Hepatic stellate cell (primary cell): ENCODE measurements at regions not wholly inside any gene's neighbourhood (a gene's known extent, or its start where the extent isn't known, plus 50 kb on each side); places are given as distances from the start of the nearest gene placed in this dataset.
"Not testable (repeated sequence)": the region's sequence is repeated elsewhere in the genome, so short reads cannot be mapped to it uniquely, and the experiment has no call there.

Experiments used
- DNase-seq: peaks from one replicate; pipeline ENCODE4 v3.0.0; 2011; ENCODE audit warnings: low spot score

DNA sequence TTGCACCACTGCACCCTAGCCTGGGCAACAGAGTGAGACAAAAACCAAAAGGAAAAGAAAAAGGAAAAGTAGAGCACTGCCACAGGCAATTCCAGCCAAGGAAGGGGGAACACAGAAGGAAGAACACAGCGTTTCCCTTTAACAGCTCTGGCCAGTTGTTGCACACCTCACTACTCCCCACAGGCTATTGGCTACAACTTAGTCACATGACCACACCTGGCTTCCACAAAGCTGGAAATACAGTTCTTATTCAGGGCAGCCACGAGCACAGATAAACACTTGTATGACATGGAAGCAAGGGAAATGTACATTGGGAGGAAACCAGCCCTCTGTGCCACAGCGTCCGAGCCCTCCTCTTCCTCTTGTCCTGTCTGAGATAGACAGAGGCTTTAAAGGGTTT is 249.0 kb upstream of the JARID2 start:
- DNase-seq: no peak

GRCh38 chr6:14997507-14997906 is 248.4 kb upstream of the JARID2 start:
- DNase-seq: no peak

DNA sequence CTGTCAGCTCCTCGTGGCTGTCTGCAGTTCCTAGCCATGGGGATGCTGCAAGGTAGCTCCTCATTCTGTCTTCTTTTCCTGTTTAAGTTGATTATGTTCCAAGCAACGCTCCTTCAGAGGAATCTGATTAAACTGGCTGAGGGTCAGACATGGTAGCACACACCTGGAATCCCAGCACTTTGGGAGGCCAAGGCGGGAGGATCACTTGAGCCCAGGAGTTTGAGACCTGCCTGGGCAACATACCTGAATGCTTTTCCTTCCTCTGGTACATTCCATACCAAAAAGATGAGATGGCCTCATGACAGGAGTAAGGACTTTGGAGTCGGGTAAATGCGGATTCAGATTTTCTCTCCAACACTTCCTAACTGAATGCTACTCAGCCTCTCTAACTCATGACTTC is 246.8 kb upstream of the JARID2 start:
- no peak for DNase-seq

GRCh38 chr6:15001326-15001910 is 244.5 kb upstream of the JARID2 start:
- DNase-seq: no peak

- DNase-seq: no peak
Observed at GRCh38 chr6:15008269-15008668, 237.6 kb upstream of the JARID2 start.

DNA sequence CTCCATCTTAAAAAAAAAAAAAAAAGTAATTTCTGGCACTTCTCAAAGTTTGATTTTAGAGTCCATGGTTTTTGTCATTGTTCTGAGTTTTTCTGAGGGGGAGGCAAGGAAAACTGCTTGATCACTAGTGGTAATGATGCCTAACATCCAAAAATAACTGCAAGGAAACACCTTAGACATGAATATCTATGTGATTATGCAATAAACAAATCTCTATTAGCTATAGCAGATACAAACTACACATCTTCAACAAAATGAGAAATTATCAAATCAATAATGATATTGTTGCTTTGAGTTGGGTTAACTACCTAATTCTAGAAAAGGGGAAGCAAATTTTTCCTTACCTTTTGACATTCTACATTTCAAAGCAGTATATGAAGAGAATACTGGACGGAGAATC is 230.9 kb upstream of the JARID2 start:
- DNase-seq: no peak

GRCh38 chr6:15016813-15017212 is 229.1 kb upstream of the JARID2 start:
- no peak for DNase-seq

DNA sequence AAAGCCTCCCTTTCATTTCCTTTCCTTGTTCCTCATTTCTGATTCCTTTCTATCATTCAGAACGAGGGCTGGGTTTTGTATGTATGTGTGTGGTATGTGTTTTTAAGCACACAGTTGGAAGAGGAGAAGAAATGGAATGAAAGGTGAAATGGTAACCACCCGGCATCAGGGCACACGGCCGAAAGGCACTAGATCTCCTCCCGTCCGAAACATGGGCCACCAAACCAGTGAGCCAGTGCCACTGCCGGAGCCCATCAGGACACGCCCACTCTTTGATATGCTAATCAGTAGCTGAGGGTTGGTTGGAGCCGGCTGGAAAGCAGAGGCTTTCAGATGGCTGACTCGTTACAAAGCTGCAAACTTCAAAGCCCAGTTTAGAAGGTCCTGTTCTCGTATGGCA is 228.6 kb upstream of the JARID2 start:
- DNase-seq: no peak

- no peak for DNase-seq
Observed at GRCh38 chr6:15017803-15018202, 228.1 kb upstream of the JARID2 start.

- no peak for DNase-seq
Observed at GRCh38 chr6:15020119-15020770, 225.6 kb upstream of the JARID2 start.

DNA sequence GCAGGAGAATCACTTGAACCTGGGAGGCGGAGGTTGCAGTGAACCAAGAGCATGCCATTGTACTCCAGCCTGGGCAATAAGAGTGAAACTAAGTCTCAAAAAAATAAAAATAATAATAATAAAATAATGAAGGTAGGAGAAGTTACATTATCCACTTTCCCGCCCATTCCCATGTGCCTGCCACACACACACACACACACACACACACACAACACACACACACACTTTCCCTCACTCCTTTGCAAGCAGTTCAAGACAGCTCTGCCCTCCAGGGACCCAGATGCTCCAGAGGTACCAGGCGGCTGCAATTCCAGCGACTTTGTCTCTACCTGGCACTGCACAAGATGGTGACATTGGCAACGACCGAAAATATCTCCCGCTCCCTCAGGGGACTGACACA is 224.8 kb upstream of the JARID2 start:
- no peak for DNase-seq

DNA sequence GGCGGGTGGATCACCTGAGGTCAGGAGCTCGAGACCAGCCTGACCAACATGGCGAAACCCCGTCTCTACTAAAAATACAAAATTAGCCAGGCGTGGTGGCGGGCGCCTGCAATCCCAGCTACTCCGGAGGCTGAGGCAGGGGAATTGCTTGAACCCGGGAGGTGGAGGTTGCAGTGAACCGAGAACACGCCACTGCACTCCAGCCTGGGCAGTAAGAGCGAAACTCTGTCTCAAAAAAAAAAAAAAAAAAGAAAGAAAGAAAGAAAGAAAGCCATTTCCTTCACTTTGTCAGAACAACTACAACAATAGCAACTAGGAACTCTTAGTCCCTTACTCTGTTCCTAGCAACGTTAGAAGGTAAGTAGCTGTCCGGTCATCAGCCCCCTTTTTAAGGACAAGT is 222.9 kb upstream of the JARID2 start:
- not testable (repeated sequence) for DNase-seq

DNA sequence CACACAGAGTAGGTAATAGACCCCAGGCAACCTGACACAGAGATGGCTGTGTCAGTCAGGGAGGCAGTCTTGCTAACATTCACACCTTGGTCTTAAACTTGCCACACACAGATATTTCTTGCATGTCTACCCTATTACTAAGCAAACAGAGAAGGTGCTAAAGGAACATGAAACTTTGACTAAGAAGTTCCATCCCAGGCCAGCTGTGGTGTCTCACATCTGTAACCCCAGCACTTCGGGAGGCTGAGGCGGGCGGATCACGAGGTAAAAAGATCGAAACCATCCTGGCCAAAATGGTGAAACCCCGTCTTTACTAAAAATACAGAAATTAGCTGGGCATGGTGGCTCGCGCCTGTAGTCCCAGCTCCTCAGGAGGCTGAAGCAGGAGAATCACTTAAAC is 222.4 kb upstream of the JARID2 start:
- no peak for DNase-seq

DNA sequence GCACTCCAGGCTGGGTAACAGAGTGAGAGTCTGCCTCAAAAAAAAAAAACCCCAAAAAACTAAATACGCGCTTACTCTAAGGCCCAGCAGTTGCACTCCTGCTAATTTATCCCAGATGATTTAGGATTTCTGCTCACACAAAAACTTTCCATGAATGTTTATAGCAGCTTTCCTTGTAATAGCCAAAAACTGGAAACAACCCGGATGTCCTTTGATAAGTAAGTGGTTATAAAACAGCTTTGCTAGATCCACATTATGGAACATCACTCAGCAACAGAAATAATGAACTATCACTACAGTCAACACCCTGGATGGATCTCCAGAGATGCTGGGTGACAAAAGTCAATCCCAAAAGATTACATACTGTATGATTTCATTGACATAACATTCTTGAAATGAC is 220.4 kb upstream of the JARID2 start:
- no peak for DNase-seq

GRCh38 chr6:15026832-15027231 is 219.0 kb upstream of the JARID2 start:
- no peak for DNase-seq

DNA sequence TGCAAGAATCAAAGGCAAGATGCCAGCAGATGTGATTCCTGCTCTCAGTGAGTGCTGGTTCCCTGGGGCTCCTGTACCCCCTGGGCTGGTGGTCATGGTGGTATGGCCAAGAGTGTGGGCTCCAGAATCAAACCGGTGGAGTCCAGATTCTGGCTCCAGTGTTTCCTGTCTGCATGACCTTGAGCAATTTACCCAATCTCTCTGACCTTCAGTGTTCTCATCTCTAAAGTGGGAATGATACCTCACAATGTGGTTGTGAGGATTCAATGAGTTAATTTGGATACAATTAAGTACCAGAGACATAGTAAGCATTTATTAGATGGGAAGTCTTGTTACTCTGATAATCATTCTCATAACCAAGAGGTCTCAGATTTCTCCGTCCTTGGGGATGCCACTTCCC is 218.4 kb upstream of the JARID2 start:
- DNase-seq: no peak

DNA sequence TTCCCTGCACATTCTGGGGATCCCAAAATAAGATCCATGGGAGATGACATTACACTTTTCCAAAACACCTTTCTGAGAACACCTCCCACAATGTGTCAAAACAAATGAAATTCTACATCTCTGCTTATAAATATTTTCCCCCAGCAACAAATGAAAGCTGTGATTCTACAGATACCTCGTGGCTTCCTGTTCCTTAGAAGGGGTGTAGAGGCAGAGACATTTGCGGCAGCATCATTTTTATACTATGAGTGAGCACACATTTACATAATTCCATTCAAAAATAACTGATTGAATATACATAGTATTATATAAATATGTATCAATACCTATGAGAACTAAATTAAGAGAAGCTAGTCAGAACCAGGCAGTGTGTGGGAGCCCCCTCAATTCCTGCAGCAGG is 213.9 kb upstream of the JARID2 start:
- DNase-seq: no peak

DNA sequence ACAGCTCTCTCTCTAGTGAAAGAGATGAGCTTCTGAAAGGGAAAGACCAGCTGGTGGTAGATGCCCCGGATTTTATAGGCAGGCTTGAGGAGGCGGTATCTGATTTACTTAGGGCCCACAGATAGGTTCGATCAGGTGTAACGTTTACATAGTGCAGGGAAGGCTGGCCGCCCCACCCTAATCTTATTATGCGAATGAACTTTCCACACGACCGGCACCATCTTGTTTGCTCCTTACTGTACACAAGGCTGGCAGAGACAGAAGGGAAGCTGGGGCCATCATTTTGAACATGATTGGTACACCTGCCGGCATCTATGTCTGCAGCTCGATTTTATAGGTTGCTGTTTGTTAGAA is 212.0 kb upstream of the JARID2 start:
- no peak for DNase-seq

GRCh38 chr6:15036690-15037245 is 209.1 kb upstream of the JARID2 start:
- no peak for DNase-seq

GRCh38 chr6:15037253-15037652 is 208.6 kb upstream of the JARID2 start:
- DNase-seq: no peak

GRCh38 chr6:15038013-15038791 is 207.7 kb upstream of the JARID2 start:
- DNase-seq: no peak

GRCh38 chr6:15039136-15039535 is 206.7 kb upstream of the JARID2 start:
- no peak for DNase-seq

- DNase-seq: no peak
Observed at GRCh38 chr6:15042938-15043337, 202.9 kb upstream of the JARID2 start.
